ENCODE measurements at regions not wholly inside any gene's neighbourhood (a gene's known extent, or its start where the extent isn't known, plus 50 kb on each side); places are given as distances from the start of the nearest gene placed in this dataset.

DNA sequence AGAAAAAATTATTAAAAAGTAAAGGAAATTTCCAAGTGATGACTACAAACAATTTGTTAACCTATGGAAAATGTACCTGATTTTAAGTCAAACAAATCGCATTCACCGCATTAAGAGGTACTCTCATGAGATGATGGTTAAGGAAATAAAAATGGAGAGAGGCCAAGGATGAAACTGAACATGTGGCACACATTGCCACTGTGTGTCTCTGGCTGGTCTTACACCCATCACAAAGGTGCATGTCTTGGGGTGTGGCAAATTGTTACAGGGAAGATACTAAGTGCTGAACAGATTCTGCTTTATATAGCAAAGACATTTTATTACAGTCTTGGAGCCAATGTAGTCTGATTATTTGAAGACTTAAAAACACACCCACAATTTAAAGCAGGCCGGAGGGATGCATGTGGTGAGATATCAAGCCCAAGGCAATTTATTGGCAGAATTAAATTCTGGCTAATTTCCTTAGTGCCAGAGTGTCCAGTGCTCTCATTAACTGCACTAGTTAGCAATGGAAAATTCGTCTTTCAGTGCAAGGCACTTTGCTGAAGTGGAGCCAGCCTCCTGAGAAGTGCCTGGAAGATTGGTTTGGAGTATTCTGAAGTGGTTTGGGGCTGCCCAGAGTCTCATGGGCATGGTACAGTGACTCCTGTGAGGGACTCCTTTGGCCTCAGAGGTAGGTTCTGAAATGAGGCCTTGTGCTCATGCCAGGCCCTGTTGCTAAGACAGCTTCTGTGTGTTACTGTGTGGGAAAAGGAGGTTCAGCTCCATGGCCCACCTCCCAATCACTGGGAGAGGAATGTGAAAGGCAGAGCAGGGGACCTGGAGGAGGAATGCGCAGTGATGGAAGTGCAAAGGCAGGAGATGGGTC, 166.9 kb downstream of the BRMS1L start:
- TF ChIP-seq, protein P1, sequence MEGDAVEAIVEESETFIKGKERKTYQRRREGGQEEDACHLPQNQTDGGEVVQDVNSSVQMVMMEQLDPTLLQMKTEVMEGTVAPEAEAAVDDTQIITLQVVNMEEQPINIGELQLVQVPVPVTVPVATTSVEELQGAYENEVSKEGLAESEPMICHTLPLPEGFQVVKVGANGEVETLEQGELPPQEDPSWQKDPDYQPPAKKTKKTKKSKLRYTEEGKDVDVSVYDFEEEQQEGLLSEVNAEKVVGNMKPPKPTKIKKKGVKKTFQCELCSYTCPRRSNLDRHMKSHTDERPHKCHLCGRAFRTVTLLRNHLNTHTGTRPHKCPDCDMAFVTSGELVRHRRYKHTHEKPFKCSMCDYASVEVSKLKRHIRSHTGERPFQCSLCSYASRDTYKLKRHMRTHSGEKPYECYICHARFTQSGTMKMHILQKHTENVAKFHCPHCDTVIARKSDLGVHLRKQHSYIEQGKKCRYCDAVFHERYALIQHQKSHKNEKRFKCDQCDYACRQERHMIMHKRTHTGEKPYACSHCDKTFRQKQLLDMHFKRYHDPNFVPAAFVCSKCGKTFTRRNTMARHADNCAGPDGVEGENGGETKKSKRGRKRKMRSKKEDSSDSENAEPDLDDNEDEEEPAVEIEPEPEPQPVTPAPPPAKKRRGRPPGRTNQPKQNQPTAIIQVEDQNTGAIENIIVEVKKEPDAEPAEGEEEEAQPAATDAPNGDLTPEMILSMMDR (IDR thresholded peaks at IDR 0.05), result no peak
- TF ChIP-seq ZFX (IDR thresholded peaks at IDR 0.05; ENCODE audit: borderline replicate concordance), result no peak

All from 22Rv1 (cell line).